Esophagus muscularis mucosa (tissue), 2 donors: ENCODE measurements at regions not wholly inside any gene's neighbourhood (a gene's known extent, or its start where the extent isn't known, plus 50 kb on each side); places are given as distances from the start of the nearest gene placed in this dataset.

Experiments
- EP300 ChIP-seq: sonication (generic); formaldehyde crosslinking; IDR thresholded peaks from one replicate; pipeline ENCODE4 v1.6.1; 2017; ENCODE audit warnings: antibody characterized with exemption
- POLR2A ChIP-seq: fragments of 450-650 bp; IDR thresholded peaks from one replicate; pipeline ENCODE4 v1.6.1; 2017; ENCODE audit warnings: antibody characterized with exemption, moderate library complexity, mild to moderate bottlenecking, low read depth

- TF ChIP-seq EP300 (no peak), POLR2A (no peak)
Measured at GRCh38 chr5:110878115-110878514, 139.3 kb downstream of the SLC25A46 start.
